ENCODE measurements at regions not wholly inside any gene's neighbourhood (a gene's known extent, or its start where the extent isn't known, plus 50 kb on each side); places are given as distances from the start of the nearest gene placed in this dataset.

DNA sequence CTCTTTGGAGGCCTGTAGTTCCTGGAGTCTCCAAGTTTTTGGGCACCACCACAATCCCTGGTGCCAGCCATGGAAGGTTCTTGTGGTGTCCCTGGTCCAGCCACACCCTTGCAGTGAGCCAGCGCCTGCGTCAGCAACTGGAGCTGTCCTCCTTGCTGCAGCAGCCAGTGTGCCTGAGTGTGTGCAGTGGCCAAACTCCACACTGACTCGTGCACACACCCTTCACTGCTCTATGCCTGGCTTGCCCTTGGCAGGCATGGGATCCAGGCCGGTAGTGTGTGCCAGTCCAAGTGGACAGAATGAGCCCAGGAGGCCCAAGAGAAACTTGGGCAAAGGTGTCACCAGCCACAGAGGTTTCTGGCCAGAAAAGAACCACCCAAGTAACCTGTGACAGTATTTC is 1074.0 kb downstream of the PCDH18 start:
- TF ChIP-seq, protein P1, sequence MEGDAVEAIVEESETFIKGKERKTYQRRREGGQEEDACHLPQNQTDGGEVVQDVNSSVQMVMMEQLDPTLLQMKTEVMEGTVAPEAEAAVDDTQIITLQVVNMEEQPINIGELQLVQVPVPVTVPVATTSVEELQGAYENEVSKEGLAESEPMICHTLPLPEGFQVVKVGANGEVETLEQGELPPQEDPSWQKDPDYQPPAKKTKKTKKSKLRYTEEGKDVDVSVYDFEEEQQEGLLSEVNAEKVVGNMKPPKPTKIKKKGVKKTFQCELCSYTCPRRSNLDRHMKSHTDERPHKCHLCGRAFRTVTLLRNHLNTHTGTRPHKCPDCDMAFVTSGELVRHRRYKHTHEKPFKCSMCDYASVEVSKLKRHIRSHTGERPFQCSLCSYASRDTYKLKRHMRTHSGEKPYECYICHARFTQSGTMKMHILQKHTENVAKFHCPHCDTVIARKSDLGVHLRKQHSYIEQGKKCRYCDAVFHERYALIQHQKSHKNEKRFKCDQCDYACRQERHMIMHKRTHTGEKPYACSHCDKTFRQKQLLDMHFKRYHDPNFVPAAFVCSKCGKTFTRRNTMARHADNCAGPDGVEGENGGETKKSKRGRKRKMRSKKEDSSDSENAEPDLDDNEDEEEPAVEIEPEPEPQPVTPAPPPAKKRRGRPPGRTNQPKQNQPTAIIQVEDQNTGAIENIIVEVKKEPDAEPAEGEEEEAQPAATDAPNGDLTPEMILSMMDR (IDR thresholded peaks at IDR 0.05; ENCODE audit: low read depth, low read length), result no peak
- no peak for DNase-seq (ENCODE audit: extremely low read depth, low read depth)

DNA sequence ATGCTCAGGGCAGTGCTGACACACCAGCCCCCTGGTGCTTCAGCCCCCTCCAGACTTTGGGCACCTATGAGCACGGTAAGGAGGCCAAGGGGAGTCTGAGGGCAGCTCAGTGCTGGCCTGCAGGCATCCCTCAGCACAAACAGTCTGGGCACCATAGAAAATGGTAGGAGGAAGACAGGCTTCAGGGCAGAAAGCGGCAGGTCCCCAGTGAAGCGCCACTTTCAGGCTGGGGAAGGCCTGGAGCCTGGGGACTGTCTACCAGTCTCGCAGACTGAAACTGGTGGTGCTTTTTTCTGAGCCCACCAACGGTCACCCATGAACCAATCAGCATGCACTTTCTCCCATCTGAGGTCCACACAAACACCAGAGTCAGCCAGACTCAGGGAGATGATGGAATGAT is 1074.7 kb downstream of the PCDH18 start:
- TF ChIP-seq, protein P1 (IDR thresholded peaks at IDR 0.05; ENCODE audit: low read depth, low read length), result no peak
- no peak for DNase-seq (ENCODE audit: extremely low read depth, low read depth)

DNA sequence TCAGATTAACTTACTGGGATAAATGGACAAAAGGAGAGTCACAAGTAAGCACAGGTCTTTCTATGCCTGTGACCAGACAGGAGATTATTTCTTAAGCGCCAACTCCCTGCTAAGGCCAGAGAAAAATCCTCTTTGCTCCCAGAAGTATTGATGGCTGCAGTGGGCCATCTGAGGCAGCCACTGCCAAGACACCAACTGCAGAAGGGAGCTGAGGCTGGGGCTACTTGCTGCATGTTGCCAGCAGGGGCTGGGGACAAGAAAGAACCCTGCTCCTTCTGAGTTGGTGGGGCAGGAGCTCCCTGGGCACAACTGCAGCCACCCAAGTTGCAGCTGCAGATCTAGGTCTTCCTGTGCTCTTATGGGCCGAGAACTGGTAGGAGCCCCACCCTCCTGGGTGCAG is 1075.3 kb downstream of the PCDH18 start:
- no peak for DNase-seq (ENCODE audit: extremely low read depth, low read depth)
- TF ChIP-seq, protein P1 (IDR thresholded peaks at IDR 0.05; ENCODE audit: low read depth, low read length), result no peak

DNA sequence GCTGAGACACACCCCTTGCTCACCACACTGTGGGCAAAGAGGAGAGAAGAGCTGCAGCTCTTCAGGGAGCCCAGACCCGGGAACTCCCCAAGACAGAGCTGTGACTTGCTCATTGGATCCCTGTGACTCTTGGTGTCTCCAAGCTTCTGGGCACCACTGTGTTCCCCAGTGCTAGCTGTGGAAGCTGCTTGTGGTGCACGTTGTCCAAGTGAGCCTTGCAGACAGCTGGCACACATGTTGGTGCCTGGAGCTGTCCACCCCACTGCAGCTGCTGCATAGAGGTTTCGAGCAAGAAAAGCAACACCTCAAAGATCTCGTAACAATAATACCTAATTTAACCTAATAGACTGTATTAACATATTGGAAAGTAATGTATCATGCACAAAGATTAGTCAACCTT is 1089.3 kb downstream of the PCDH18 start:
- no peak for DNase-seq (ENCODE audit: extremely low read depth, low read depth)
- TF ChIP-seq, protein P1 (IDR thresholded peaks at IDR 0.05; ENCODE audit: low read depth, low read length), result no peak

DNA sequence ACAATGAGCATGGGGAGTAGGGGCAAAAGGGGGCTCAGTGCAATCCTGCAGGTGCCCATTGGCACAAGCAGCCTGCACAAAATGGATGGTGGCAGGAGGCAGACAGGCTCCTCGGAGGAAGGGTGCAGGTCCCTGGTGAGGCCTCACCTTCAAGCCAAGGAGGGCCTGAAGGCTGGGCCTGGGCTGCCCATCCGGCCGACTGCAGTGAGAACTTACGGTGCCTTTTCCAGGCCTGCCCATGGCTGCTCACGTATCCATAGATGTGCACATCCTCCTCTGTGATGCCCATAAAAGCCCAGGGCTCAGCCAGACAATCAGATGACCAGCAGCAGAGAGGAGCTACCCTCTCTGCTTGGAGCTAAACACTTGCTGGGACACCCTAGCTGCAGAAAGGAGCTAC is 1089.8 kb downstream of the PCDH18 start:
- TF ChIP-seq, protein P1 (IDR thresholded peaks at IDR 0.05; ENCODE audit: low read depth, low read length), result no peak
- DNase-seq (ENCODE audit: extremely low read depth, low read depth), result no peak

DNA sequence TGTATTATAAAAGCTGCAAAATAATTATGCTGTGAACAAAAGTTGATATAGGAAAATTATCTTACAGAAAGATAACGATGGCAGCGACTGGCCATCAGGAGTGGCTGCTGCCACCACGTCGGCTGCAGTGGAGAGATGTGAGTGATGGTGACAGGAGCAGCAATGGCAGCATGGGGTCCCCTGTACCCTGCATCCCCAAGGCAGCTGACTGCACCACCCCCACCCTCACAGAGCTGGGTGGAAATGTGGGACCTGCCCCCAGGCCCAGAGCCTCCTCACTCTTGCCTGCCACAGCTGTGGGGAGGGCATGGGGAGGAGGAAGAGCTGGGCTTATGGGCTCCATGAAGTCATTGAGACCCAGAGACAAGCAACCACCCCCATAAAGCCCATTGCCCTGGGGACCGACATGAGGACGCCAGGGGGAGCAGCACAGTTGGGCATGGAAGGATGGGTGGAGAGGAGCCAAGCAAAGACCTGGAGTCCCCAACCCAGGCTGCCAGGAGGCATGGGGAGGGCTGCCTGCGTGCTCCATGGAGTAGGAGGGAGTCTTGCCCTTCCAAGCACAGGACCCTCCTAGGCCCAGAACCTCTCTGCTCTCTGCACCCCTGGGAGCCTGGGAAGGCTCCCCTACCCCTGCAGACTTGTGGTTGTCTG is 1090.5 kb downstream of the PCDH18 start:
- no peak for DNase-seq (ENCODE audit: extremely low read depth, low read depth)
- TF ChIP-seq, protein P1 (IDR thresholded peaks at IDR 0.05; ENCODE audit: low read depth, low read length), result no peak

DNA sequence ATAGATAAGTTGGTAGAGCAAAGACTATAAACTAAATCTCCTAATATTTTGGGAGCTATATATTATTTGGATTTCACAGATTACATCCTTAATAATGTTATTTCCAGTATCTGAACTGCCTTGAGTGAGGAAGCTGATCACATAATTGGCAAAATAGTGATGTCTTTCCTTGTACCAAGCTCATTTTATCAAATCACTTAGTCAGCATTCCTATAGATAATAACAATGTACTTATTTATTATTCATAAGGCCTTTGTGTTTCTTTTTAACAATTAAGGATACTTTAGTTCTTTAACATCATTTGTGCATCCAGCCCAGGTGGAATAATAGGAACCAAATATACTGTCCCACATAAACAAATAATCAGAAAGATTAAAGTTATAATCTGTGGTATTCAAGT is 1093.6 kb downstream of the PCDH18 start:
- TF ChIP-seq, protein P1 (IDR thresholded peaks at IDR 0.05; ENCODE audit: low read depth, low read length), result no peak

More for the DNA sequence above, 1093.6 kb downstream of the PCDH18 start:
- DNase-seq (ENCODE audit: extremely low read depth, low read depth), result no peak

All from AG09319 (cell line).